Skeletal muscle cell (primary cell): ENCODE measurements at regions not wholly inside any gene's neighbourhood (a gene's known extent, or its start where the extent isn't known, plus 50 kb on each side); places are given as distances from the start of the nearest gene placed in this dataset.

ENCODE experiments used
- DNase-seq: peaks from one replicate; pipeline ENCODE4 v3.0.0-alpha.2; 2010; ENCODE audit warnings: low read depth
- H3K4me3 ChIP-seq: 2 replicates; pipeline ENCODE4 v1.5.1; 2011; ENCODE audit warnings: low read depth, mild to moderate bottlenecking, control low read depth, low read length, moderate library complexity

- H3K4me3 ChIP-seq, result no peak overlapping the region
- no peak for DNase-seq
Measured at GRCh38 chr10:110394898-110395297, 90.2 kb upstream of the SMNDC1 start.

- peak; percentile 93 for DNase-seq
- no peak overlapping the region for H3K4me3 ChIP-seq
Measured at GRCh38 chr10:110395350-110396283, 90.9 kb upstream of the SMNDC1 start.

DNA sequence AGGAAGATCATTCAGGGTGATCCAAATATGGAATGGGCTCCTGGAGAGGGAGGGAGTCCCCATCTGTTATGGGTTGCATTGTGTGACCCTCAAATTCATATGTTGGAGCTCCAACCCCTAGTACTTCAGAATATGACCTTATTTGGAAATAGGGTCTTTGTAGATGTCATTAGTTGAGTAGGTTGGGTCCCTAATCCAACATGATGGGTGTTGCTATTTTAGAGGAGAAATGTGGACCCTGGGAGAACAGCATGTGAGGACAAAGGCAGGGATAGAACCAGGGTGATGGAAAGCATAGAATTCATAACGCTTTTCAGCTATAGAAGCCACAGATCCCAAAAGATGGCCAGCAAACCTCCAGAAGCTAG is 91.5 kb upstream of the SMNDC1 start:
- no peak overlapping the region for H3K4me3 ChIP-seq
- no peak for DNase-seq

- no peak overlapping the region for H3K4me3 ChIP-seq
- no peak for DNase-seq
Measured at GRCh38 chr10:110397856-110398255, 93.1 kb upstream of the SMNDC1 start.

- peak; percentile 96 for DNase-seq
- H3K4me3 ChIP-seq, result no peak overlapping the region
Measured at GRCh38 chr10:110398419-110399105, 93.8 kb upstream of the SMNDC1 start.

- DNase-seq, result peak; percentile 97
- H3K4me3 ChIP-seq, result no peak overlapping the region
Measured at GRCh38 chr10:110399106-110399964, 94.6 kb upstream of the SMNDC1 start.

DNA sequence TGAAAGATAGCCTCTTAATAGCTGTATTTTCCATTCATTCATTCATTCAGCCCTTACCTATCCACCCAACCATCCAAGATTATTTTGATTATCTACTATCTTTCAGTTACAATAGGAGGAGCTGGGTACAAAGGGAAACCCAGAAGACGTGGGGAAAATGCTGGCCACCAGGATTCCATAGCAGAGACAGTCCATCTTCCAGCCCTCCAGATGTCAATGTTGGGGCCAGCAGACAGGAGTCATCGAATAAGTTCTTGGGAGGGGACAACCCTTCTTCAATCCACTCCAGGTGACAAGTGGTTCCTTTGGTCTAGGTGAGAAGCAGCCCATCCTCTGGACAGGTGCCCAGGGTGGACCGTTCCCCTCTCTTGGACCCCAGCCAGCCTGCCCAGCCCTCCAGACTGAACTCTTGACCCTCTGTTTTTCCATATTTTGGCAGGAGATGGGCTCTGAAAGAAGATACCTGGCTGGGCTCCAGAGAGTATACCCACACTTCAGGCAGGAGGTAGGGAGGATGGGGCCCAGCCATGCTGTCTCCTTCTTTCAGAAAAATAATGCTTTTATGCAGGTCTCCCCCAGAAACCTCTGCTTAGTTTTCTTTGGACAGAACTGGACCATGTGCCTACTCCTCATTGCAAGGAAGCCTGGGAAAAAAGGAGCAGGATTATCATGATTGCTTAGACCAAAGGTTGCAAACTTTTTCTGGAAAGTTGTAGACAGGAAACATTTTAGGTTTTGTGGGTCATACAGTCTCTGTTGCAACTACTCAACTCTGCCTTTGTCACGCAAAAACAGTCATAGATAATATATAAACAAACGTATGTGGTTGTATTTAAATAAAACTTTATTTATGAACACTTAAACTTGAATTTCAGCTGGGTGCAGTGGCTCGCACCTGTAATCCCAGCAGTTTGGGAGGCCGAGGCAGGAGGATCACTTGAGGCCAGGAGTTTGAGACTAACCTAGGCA is 95.5 kb upstream of the SMNDC1 start:
- DNase-seq, result no peak
- no peak overlapping the region for H3K4me3 ChIP-seq

DNA sequence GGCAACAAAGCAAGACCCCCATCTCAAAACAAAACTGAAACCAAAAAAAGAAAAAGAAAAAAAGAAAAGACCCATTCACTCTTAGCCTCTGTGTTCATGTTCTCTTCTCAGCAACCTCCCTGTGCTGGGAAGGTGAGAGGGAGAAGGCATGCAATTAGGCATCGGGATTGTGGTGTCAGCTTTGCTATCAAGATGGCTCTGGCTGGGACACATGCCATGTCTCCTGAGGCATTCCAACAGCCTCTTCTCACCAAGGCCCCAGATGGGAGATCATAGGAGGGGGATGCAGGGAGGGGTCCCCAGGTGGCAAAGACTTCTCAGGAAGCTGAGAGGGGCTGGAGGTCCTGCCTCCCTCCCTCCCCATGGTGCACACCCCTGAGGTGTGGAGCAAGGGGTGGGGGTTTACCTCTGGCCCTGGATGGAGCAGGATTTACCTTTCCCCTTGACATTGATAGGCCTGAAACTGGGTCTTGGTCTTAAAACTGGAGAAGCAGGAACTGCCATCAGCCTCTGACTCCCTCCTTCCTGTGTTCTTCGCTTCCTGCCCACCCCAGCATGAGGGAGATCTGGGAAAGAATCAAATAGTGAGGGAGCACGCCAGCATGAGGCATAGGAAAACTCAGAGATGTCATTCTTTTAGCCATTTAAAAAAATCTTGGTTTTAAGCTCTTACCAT is 96.2 kb upstream of the DUSP5 start:
- no peak overlapping the region for H3K4me3 ChIP-seq
- DNase-seq, result no peak

- no peak for DNase-seq
- no peak overlapping the region for H3K4me3 ChIP-seq
Measured at GRCh38 chr10:110402077-110402416, 95.7 kb upstream of the DUSP5 start.

- DNase-seq, result no peak
- H3K4me3 ChIP-seq, result no peak overlapping the region
Measured at GRCh38 chr10:110403593-110403992, 94.1 kb upstream of the DUSP5 start.

DNA sequence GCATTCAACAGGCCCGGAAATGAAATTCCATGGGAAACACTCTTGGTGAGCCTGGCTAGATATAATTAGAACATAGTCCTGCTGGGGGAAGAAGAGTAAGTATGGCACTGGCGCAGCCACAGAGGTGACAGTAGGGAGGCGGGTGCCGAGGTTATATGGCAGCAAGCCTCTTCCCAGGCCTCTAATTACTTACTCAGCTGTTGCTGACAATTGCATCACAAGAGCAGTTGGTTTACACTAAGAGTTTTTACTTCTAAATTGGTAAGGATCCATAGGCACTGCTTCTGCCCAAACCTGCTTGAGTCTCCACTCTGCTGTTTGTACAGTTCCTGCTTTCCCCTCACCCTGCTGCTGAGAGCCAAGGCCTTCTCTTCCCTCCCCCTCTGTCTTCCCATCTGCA is 93.3 kb upstream of the DUSP5 start:
- H3K4me3 ChIP-seq, result no peak overlapping the region
- no peak for DNase-seq

DNA sequence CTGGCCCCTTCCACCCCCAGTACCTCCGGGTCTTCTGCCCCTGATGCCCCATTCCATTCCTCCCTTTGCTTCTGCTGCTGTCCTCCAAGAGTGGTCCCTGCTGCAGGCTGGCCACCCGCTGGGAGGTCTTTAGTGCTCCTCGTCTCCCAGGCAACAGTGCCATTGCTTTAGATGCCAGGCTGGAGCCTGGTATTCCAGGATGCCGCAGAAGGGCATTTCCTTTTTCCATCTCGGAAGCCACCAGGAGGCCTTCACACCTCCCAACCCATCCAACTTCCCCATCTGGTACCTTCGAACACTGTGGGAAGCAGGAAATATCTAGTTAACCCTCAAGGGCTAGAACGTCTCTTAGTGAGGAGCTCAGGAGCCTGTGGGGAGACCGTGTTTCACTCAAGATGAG is 92.9 kb upstream of the DUSP5 start:
- H3K4me3 ChIP-seq, result no peak overlapping the region
- no peak for DNase-seq

DNA sequence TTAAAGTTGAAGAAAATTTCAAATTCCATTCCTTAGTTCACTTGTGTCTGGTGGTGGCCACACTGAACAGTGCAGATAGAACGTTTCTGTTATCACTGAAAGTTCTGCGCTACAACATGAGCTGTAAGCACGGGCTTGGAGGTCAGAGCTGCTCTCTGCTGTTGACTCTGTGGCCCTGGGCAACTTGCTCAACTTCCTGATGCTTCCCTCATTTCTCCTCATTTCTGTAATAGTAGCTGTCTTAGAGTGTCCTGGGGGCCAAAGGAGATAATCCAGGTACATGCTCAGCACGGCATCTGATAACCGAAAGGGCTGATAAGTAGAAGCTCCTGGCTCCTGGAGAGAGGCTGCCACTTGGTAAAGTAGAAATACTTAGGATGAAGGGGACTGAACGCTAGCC is 92.3 kb upstream of the DUSP5 start:
- no peak overlapping the region for H3K4me3 ChIP-seq
- DNase-seq, result no peak

DNA sequence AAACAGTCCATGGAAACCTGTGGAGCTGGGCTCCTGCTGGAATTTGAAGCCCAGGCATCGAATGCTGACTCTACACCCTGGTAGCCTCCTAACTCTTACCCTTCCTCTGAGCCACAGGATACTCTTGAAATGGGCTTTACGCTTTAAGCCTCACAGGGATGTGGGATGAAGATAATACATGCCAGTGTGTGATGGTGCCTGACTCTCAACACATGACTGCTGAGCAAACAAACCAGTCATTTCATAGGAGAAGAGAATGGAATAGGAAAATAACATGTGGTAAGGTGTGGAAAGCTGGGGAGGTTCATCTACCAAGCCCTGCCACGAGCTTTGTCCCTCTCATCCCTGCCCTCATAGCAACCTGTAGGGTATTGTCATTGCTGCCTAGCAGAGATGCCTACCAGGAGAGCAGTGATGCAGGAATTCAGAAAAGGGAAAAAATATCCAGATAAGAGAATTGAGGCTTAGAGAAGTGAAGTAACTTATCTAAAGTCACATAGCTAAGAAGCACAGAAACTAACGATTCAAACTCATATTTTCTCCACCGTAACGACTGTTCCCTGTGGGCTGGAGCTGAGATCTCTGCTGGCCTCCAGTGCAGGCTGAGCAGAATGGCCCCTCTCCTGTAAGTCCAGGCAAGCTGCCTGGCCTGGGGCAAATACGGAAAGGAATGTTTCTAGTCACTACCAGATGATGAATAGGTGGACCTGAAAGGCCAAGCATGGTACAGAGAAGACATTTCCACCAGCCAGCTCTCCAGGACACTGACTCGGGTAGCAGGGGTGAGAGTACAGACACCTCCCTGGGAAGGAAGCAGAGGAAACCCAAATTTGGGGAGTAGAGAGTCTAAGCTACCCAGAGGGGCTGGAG is 90.2 kb upstream of the DUSP5 start:
- no peak overlapping the region for H3K4me3 ChIP-seq
- DNase-seq, result no peak

DNA sequence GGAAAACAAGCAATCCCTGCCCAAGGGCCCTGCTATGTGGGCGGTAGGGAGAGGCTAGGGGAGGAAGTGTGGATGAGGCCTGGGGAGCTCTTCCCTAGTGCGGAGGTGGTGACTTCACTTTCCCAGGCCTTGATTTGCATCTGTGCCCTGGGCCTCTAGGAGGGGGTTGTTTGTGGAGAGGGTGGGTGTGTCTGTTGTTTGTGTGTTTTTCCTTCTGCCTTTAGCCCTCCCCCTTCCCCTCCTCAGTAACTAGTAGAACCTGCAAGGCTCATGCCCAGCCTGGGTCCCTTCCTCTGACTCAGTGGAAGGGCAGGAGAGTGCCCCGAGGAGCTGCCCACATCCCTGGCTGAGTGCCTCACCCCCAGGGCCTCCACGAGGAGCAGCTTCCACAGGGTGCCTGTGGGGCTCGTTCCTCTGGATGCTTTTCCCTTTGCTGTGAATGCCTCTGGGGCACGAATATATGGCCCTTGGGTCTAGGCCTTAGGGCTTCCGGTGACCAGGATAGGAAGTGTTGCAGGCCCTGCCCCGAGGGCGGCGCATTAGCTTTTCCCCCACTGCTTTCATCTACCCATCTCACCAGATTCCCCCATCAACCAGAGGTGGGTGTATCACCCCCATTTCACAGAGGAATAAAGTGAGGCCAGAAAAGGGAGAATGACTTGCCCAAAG is 89.4 kb upstream of the DUSP5 start:
- DNase-seq, result no peak
- no peak overlapping the region for H3K4me3 ChIP-seq

- no peak for DNase-seq
- no peak overlapping the region for H3K4me3 ChIP-seq
Measured at GRCh38 chr10:110408943-110409342, 88.8 kb upstream of the DUSP5 start.

- DNase-seq, result no peak
- H3K4me3 ChIP-seq, result no peak overlapping the region
Measured at GRCh38 chr10:110409488-110409887, 88.2 kb upstream of the DUSP5 start.
